ENCODE measurements at regions not wholly inside any gene's neighbourhood (a gene's known extent, or its start where the extent isn't known, plus 50 kb on each side); places are given as distances from the start of the nearest gene placed in this dataset.

DNA sequence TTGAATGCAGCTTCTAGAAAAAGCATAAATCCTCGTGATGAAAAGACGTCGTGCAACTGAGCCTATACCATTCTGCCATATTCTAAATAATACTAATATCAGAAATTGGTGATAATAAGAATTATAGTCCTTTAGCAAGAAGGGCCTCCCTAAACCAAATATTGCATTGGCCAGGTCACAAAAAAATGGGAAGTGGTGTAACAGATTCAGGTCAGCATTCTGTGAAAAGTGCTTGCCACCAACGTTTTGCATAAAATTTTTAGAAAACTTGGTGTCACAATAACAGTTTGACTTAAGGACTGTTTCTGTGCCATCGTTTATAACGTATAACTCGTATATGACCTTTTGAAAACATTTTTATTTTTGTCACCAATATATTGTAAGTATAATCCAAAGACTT lies 603.6 kb downstream of the CPS1 start:
- H3K27me3 ChIP-seq (ENCODE audit: low read depth) = no peaks in the 10 kb centered on the region
- TF ChIP-seq, protein P1, sequence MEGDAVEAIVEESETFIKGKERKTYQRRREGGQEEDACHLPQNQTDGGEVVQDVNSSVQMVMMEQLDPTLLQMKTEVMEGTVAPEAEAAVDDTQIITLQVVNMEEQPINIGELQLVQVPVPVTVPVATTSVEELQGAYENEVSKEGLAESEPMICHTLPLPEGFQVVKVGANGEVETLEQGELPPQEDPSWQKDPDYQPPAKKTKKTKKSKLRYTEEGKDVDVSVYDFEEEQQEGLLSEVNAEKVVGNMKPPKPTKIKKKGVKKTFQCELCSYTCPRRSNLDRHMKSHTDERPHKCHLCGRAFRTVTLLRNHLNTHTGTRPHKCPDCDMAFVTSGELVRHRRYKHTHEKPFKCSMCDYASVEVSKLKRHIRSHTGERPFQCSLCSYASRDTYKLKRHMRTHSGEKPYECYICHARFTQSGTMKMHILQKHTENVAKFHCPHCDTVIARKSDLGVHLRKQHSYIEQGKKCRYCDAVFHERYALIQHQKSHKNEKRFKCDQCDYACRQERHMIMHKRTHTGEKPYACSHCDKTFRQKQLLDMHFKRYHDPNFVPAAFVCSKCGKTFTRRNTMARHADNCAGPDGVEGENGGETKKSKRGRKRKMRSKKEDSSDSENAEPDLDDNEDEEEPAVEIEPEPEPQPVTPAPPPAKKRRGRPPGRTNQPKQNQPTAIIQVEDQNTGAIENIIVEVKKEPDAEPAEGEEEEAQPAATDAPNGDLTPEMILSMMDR (IDR thresholded peaks at IDR 0.05) = no peak
- H3K9me3 ChIP-seq = no peaks in the 10 kb centered on the region
- H3K4me1 ChIP-seq = no peaks in the 10 kb centered on the region
- intact Hi-C loops (cut with DNase I) = no loop called here
- no peaks in the 10 kb centered on the region for H3K36me3 ChIP-seq
- ATAC-seq = no peak
- H3K27ac ChIP-seq = no peak overlapping the region
- DNase-seq = no peak
- no peak overlapping the region for H3K4me3 ChIP-seq

DNA sequence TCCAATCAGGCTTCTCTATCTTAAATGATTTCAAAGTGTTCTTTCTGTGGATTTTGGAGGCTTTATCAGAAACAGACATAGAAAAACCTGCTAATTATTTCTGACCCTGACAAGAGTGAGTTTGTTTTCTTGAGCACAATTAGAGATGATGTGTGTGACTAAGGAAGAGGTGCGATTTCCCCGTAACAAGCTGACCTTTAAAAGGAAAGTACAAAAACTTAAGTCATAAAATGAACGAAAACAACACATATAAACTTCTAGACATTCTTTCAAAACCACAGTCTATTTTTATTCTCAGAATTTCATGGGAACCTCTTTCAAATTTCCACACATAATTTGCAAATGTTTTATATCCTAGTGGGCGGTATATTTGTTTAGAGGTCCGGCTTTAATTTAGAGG lies 604.8 kb downstream of the CPS1 start:
- TF ChIP-seq, protein P1 (IDR thresholded peaks at IDR 0.05) = no peak
- ATAC-seq (no peak), DNase-seq (no peak)
- Histone ChIP-seq H3K4me1 (no peaks in the 10 kb centered on the region), H3K4me3 (no peak overlapping the region), H3K27ac (no peak overlapping the region), H3K9me3 (no peaks in the 10 kb centered on the region), H3K36me3 (no peaks in the 10 kb centered on the region), H3K27me3 (ENCODE audit: low read depth) (no peaks in the 10 kb centered on the region)
- intact Hi-C loops (cut with DNase I) = no loop called here

DNA sequence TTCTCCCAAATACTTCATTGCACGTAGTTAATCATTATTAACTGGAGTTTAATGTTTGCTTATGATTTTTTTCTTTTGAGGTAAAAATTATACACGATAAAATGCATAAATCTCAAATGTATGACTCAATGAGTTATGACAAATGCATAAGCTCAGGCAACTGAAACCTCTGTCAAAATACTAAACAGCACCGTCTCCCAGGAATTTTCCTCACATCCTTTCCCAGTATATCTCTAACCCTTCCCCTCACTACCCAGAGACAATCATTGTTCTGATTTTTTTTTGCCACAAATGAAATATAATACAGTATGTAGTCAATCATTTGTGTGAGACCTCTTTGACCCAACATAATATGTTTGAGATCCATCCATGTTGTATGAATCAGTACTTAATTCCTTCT lies 606.5 kb downstream of the CPS1 start:
- no peaks in the 10 kb centered on the region for H3K4me1 ChIP-seq
- intact Hi-C loops (cut with DNase I) = no loop called here
- H3K27me3 ChIP-seq (ENCODE audit: low read depth) = no peaks in the 10 kb centered on the region
- DNase-seq (no peak), ATAC-seq (no peak)
- no peak overlapping the region for H3K27ac ChIP-seq
- no peaks in the 10 kb centered on the region for H3K36me3 ChIP-seq
- no peak overlapping the region for H3K4me3 ChIP-seq
- TF ChIP-seq, protein P1 (IDR thresholded peaks at IDR 0.05) = no peak
- no peaks in the 10 kb centered on the region for H3K9me3 ChIP-seq

DNA sequence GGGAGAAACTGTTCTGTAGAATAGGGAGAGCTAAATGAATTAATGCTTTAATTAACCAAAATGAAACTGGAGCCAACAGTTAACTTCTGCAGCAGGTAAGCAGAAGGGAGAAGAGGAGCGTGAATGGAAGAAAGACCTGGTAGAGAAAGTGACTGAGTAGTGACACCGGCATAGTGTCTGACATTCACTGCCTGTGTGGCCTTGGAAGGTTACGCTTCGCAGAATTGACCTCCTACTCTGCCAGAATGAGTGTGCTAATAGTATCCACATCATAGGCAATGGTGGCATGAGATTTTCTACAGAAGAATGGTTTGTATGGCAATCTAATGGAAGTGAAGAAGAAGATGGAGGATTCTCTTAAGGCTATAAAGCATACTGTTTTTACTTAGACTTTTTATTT lies 614.4 kb downstream of the CPS1 start:
- Histone ChIP-seq H3K4me1 (no peaks in the 10 kb centered on the region), H3K4me3 (no peak overlapping the region), H3K36me3 (no peaks in the 10 kb centered on the region), H3K27me3 (ENCODE audit: low read depth) (no peaks in the 10 kb centered on the region), H3K9me3 (no peaks in the 10 kb centered on the region), H3K27ac (no peak overlapping the region)
- DNase-seq (no peak), ATAC-seq (no peak)
- TF ChIP-seq, protein P1 (IDR thresholded peaks at IDR 0.05) = no peak
- intact Hi-C loops (cut with DNase I) = no loop called here

DNA sequence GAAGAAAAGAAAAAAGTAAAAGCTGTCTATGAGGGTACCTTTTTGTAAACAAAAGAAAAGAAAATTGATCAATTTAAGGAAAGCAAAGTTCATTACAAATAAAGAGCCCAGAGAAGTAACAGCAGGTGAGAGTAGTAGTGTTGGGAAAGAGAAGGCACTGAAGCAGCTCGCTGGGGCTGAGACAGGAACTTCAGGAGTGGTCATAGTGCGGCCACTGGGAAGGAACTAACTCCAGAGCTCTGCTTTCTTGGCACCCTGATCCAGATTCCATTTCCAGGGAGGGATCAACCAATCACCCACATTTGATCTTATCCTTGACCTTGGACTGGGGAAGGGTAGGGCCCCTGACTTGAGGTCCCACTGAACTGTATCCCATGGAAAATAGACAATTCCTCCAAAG lies 617.6 kb downstream of the CPS1 start:
- DNase-seq (no peak), ATAC-seq (no peak)
- no peaks in the 10 kb centered on the region for H3K27me3 ChIP-seq (ENCODE audit: low read depth)
- H3K36me3 ChIP-seq = no peaks in the 10 kb centered on the region
- TF ChIP-seq, protein P1 (IDR thresholded peaks at IDR 0.05) = no peak
- H3K4me1 ChIP-seq = no peaks in the 10 kb centered on the region
- no peak overlapping the region for H3K27ac ChIP-seq
- H3K4me3 ChIP-seq = no peak overlapping the region
- intact Hi-C loops (cut with DNase I) = no loop called here
- H3K9me3 ChIP-seq = no peaks in the 10 kb centered on the region

DNA sequence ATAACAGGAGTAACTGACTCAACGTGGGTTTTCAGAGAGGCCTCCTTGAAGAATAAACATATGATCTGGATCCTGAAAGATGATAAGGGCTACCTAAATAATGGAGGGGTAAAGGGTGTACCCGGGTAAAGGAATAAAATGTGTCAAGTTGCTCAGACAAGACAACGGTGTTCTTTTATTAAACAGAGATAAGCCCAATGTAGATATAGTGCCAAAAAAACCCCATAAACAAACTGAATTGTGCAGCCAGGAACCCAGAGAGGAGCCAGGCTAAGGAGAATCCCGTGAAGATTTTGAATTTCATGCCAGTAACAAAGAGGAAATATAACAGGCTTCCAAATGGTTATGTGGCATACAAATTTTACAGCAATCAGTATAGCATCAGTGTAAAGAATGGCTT lies 618.2 kb downstream of the CPS1 start:
- intact Hi-C loops (cut with DNase I) = no loop called here
- TF ChIP-seq, protein P1 (IDR thresholded peaks at IDR 0.05) = no peak
- Histone ChIP-seq H3K27me3 (ENCODE audit: low read depth) (no peaks in the 10 kb centered on the region), H3K4me3 (no peak overlapping the region), H3K36me3 (no peaks in the 10 kb centered on the region), H3K4me1 (no peaks in the 10 kb centered on the region), H3K9me3 (no peaks in the 10 kb centered on the region), H3K27ac (no peak overlapping the region)
- ATAC-seq (no peak), DNase-seq (no peak)

All from lower lobe of right lung (tissue), 2 donors.